ENCODE measurements at regions not wholly inside any gene's neighbourhood (a gene's known extent, or its start where the extent isn't known, plus 50 kb on each side); places are given as distances from the start of the nearest gene placed in this dataset.

DNA sequence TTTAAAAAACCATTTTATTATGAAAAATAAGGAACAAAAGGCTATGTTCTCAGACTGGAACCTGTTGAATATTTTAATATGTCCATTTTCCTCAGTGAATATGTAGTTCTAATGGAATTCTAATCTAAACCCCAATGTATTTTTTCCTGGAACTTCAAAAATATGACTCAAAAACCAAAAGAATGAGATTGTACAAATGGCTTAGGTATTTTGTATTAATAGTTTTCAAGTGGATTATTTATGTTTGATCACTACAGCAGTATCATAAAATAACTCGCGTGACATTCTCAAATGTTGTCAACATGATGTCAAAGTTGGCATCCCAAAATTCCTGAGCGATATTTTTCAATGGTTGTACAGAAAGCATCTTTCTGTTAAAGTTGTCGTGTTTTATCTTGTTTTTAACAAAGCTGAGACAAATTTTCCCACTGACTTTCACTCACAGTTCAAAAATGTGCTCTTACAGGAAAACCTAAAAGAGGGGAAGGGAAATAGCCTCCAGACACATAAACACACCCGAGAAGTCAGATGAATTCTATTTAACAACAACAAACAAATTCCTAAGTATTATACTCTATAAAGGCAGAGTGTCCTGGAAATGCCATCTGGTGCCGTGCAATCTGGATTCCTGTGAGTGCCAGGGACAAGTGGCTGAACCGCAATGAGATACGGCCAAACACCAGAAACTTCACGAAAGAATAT, 68.1 kb upstream of the TAS2R1 start:
- TF ChIP-seq, protein P1, sequence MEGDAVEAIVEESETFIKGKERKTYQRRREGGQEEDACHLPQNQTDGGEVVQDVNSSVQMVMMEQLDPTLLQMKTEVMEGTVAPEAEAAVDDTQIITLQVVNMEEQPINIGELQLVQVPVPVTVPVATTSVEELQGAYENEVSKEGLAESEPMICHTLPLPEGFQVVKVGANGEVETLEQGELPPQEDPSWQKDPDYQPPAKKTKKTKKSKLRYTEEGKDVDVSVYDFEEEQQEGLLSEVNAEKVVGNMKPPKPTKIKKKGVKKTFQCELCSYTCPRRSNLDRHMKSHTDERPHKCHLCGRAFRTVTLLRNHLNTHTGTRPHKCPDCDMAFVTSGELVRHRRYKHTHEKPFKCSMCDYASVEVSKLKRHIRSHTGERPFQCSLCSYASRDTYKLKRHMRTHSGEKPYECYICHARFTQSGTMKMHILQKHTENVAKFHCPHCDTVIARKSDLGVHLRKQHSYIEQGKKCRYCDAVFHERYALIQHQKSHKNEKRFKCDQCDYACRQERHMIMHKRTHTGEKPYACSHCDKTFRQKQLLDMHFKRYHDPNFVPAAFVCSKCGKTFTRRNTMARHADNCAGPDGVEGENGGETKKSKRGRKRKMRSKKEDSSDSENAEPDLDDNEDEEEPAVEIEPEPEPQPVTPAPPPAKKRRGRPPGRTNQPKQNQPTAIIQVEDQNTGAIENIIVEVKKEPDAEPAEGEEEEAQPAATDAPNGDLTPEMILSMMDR (IDR thresholded peaks at IDR 0.05) = no peak
- H3K4me1 ChIP-seq (ENCODE audit: control insufficient read depth in 1 of 2, insufficient read depth in 2 of 2, low read length in 2 of 2) = no peaks in the 10 kb centered on the region
- Mint-ChIP-seq H3K9me3 (peaks cover 2 to 5% (median 3%) of the 10 kb centered on the region in 7 donors), H3K27ac (no peak overlapping the region), H3K4me1 (no peaks in the 10 kb centered on the region), H3K27me3 (ENCODE audit: low read depth in 3 of 3) (no peaks in the 10 kb centered on the region), H3K36me3 (no peaks in the 10 kb centered on the region), H3K4me3 (no peak overlapping the region)
- intact Hi-C loops (cut with micrococcal nuclease) = no loop called here
- no peaks in the 10 kb centered on the region for H3K27me3 ChIP-seq (ENCODE audit: control insufficient read depth in 2 of 2, insufficient read depth in 2 of 2, low read length in 2 of 2)
- no peaks in the 10 kb centered on the region for H4K20me1 ChIP-seq (ENCODE audit: insufficient read depth, low read length)
- no peaks in the 10 kb centered on the region for H3K36me3 ChIP-seq (replicated peaks in 1 of 2; ENCODE audit: control insufficient read depth in 1 of 2, insufficient read depth in 2 of 2, low read length in 2 of 2)
- no peak overlapping the region for H3K9ac ChIP-seq (ENCODE audit: insufficient read depth, low read length, poor library complexity, severe bottlenecking)
- 60% methylated on average over 1 of the region's 9 CpGs for WGBS (ENCODE audit: insufficient coverage)
- no peak overlapping the region for H3K27ac ChIP-seq (ENCODE audit: low read depth in 1 of 2, low read length in 2 of 2)
- no peak overlapping the region for H3K4me3 ChIP-seq (replicated peaks in 1 of 3; ENCODE audit: low read depth in 2 of 3, low read length in 3 of 3)
- no peaks in the 10 kb centered on the region for H3K79me2 ChIP-seq (ENCODE audit: insufficient read depth, low read length)
- no peak overlapping the region for H2AFZ ChIP-seq (ENCODE audit: insufficient read depth, low read depth, low read length, poor library complexity, severe bottlenecking)
- no peak for DNase-seq
- H3K9me3 ChIP-seq (replicated peaks in 1 of 2; ENCODE audit: control insufficient read depth in 1 of 2, insufficient read depth in 1 of 2, low read length in 2 of 2) = no peaks in the 10 kb centered on the region
- H3K4me2 ChIP-seq (replicated peaks; ENCODE audit: extremely low read depth, low read length, poor library complexity, severe bottlenecking) = no peak overlapping the region

- Histone ChIP-seq H3K27ac (ENCODE audit: low read depth in 1 of 2, low read length in 2 of 2) (no peak overlapping the region), H3K4me2 (replicated peaks; ENCODE audit: extremely low read depth, low read length, poor library complexity, severe bottlenecking) (no peak overlapping the region), H3K27me3 (ENCODE audit: control insufficient read depth in 2 of 2, insufficient read depth in 2 of 2, low read length in 2 of 2) (no peaks in the 10 kb centered on the region), H3K36me3 (replicated peaks in 1 of 2; ENCODE audit: control insufficient read depth in 1 of 2, insufficient read depth in 2 of 2, low read length in 2 of 2) (no peaks in the 10 kb centered on the region), H4K20me1 (ENCODE audit: insufficient read depth, low read length) (no peaks in the 10 kb centered on the region), H3K9ac (ENCODE audit: insufficient read depth, low read length, poor library complexity, severe bottlenecking) (no peak overlapping the region), H2AFZ (ENCODE audit: insufficient read depth, low read depth, low read length, poor library complexity, severe bottlenecking) (no peak overlapping the region), H3K4me1 (ENCODE audit: control insufficient read depth in 1 of 2, insufficient read depth in 2 of 2, low read length in 2 of 2) (no peaks in the 10 kb centered on the region), H3K9me3 (replicated peaks in 1 of 2; ENCODE audit: control insufficient read depth in 1 of 2, insufficient read depth in 1 of 2, low read length in 2 of 2) (peaks cover 3 to 4% of the 10 kb centered on the region in 2 donors), H3K4me3 (replicated peaks in 1 of 3; ENCODE audit: low read depth in 2 of 3, low read length in 3 of 3) (no peak overlapping the region), H3K79me2 (ENCODE audit: insufficient read depth, low read length) (no peaks in the 10 kb centered on the region)
- WGBS (ENCODE audit: insufficient coverage) = 92% methylated on average over 3 of the region's 3 CpGs
- TF ChIP-seq, protein P1 (IDR thresholded peaks at IDR 0.05) = no peak
- Mint-ChIP-seq H3K9me3 (peaks cover 2 to 12% (median 5%) of the 10 kb centered on the region in 7 donors), H3K27ac (no peak overlapping the region), H3K4me1 (no peaks in the 10 kb centered on the region), H3K4me3 (no peak overlapping the region), H3K36me3 (no peaks in the 10 kb centered on the region), H3K27me3 (ENCODE audit: low read depth in 3 of 3) (no peaks in the 10 kb centered on the region)
- no peak for DNase-seq
- intact Hi-C loops (cut with micrococcal nuclease) = no loop called here
Observed at GRCh38 chr5:9692576-9692975, 62.4 kb upstream of the TAS2R1 start.
